HG03039 (cell line): ENCODE measurements at regions not wholly inside any gene's neighbourhood (a gene's known extent, or its start where the extent isn't known, plus 50 kb on each side); places are given as distances from the start of the nearest gene placed in this dataset.
"Not testable (repeated sequence)": the region's sequence is repeated elsewhere in the genome, so short reads cannot be mapped to it uniquely, and the experiment has no call there.

Experiments
- ATAC-seq: cut with Tn5 transposase; IDR thresholded peaks from one replicate; pipeline ENCODE4 v1.9.1; 2021; ENCODE audit warnings: mild to moderate bottlenecking, moderate library complexity; ENCODE audit not compliant: unreplicated experiment

DNA sequence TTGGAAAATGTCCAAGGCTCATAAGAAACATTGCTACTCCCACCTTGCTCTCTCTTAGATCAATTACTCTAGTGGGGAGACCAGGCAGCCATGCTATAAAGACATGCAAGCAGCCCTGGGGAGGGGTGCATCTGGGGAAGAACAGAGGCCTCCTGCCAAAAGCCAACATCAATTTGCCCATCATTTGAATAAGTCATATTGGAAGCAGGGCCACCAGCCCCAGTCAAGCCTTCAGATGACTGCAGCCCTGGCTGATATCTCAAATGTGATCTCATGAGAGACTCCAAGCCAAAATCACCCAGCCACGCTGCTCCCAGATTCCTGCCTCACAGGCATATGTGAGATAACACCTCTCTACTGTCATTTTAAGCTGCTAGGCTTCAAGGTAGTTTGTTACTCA is 157.5 kb upstream of the PDE1C start:
- ATAC-seq = no peak

GRCh38 chr7:32224276-32224675 is 154.1 kb upstream of the PDE1C start:
- ATAC-seq = no peak

DNA sequence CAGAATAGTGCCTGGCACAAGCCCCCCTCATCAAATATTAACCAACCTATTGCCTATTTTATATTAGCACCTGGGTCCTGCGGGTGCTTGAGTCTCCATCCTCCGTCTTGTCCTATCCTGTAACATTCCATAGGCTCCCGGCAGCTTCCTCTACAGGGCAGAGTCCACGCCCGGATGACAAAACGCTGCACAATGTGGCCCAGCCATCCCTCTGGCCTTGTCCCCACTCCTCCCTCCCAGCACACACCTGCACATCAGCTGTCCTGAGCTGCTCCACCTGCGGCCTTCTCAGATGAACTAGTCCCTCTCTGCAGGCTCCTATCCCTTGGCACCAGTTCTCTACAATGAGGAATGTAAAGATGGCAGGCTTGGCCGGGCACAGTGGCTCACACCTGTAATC is 153.5 kb upstream of the PDE1C start:
- no peak for ATAC-seq

DNA sequence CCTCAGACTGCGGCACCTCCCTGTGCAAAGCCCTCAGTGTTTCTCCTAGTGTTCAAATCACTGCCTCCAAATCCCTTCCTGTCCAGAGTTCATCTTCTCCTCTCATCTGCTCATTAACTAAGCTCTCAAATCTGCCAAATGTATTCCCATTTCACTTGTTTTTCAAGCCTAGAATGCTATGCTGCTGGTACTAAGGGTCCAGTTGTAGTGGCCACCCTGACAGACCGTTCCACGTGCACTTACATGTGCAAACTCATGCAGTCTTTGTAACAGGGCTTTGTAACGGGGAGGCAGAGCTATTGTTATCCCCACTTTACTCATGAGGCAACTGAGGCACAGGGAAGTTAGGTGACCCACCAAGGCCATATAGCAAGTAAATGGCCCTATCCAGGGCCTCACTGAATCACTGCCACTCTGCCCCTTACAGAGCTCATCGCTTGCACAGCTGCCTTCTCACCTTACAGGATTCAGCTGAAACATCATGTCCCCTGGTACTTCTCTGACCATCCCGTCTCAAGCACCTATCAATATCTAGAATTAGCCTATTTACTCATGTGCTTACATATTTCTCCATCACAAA is 153.0 kb upstream of the PDE1C start:
- no peak for ATAC-seq

DNA sequence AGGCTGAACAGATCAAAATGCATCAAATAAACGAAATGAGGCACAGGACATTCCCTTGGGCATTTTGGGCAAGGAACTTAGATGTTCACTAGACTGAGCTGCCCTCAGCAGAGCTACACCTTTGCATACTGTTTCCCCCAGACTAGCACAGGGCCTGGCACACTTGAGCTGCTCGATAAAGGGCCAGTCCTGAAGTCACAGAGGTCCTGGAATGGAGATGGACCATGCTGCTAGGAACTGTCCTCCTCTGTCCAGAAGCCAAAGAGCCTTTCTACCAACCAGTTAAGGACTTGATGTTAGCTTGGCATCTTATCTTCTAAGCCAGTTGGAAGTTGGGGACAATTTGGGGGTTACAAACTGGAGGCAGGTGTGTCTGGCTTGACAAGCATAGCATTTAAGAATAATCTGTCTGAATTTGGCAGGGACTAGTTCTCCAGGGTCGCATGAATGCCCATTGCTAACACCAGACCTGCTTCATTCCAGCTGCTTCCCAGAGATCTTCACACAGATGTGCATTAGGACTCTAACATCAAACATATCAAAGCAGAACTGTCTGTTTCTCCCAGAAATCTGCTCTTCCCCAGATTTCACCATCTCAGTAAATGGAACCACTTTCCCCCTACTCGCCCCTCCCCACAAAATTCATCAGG is 152.2 kb upstream of the PDE1C start:
- ATAC-seq = no peak

DNA sequence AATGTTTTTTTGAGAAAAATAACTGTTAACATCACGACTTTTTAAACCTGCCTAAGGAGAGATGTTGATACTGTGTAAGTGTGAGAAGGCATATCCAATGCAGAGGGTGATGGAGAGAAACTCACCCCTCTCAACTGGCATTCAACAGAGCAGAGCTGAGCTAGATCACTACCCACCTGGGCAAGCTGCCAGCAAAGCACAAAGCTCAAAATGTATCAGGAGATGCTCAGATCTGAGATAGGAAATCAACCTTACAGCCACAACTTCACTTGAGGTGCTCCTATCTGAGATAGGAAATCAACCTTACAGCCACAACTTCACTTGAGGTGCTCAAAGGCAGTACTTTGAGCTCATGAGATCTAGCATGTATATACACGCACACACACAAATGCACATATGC is 151.5 kb upstream of the PDE1C start:
- ATAC-seq = no peak

GRCh38 chr7:32221056-32221455 is 150.8 kb upstream of the PDE1C start:
- ATAC-seq = no peak

- ATAC-seq = not testable (repeated sequence)
Observed at GRCh38 chr7:32219831-32220230, 149.6 kb upstream of the PDE1C start.

DNA sequence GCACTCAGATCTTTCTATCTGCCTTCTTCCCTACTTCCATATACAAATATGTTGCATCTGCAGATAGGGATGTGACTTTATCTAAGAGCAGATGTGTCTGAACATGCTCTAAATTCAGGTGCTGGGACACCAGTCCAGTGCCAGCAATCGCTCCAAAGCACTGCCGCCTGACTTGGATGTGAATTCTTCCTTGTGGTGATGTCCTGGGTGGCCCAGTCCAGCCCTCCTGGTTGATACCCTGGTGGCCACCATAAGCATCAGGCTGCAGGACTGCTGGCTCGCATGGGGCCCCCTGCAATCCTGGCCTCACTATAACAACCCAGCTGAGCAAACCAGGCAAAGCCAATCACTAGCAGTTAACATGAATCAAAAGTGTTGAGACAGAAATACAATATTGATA is 149.2 kb upstream of the PDE1C start:
- ATAC-seq = no peak

DNA sequence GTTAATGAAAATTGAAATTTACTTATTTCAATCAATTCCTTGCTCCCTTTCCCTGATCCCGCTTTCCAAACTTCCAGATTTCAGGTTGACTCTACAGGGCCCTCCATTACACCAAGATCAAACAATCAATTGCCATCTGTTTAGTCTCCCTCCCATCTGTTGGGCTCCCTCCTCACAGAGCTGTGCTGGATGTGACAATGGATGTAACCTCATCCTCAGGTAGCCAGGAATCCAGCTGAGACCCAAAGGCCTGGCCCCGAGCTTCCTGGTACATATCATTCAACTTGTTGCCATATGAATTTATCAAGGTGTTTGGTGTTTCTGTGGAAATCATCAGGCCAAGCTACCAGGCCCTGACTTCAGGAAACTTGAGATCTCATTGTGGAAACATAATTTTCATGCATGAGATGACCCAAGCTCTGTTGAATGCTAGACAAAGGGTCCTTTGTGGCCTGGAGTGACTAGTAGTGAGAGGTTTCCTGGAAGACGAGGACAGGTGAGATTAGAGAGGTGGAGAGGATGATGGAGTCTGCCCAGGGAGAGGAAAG is 148.6 kb upstream of the PDE1C start:
- no peak for ATAC-seq

- no peak for ATAC-seq
Observed at GRCh38 chr7:32218154-32218467, 147.9 kb upstream of the PDE1C start.

GRCh38 chr7:32217341-32218153 is 147.3 kb upstream of the PDE1C start:
- no peak for ATAC-seq

DNA sequence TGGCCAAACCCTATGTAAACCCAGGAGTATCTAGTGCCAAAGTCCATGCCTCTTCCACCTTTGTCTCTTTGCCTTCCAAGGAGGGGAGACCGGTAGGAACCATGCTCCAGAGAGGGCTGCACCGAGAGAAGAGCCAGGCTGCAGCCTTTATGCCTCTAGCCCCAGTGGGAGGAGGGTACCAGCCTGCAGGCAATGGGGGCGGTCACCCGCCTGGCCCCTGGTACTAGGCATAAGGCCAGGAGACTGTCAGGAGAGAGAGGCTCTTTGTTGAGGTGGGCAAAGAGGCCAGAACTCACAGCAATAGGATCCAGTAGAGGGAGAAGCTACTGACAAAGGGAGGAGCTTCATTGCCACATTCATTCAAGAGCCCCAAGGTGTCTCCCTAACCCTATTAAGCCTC is 146.6 kb upstream of the PDE1C start:
- ATAC-seq = no peak

DNA sequence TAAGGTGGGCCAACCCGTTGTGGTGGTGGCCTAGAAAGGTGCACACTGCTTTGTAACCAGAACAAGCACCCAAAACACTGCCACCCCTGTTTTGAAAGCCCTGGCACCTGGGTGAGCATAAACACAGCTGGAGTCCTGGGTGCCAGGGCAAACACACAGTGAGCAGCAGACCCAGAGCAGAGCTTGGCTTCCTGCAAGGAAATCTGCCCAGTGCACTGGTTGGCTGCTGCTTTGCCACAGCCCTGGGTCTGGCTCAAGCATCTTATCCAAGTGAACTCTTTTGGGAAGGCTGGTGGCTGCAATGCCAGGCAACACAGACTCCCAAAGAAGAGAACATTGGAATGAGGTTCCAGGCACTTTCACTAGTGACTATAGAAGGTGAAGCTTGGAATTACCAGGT is 145.5 kb upstream of the PDE1C start:
- no peak for ATAC-seq

- no peak for ATAC-seq
Observed at GRCh38 chr7:32214913-32215312, 144.7 kb upstream of the PDE1C start.

- no peak for ATAC-seq
Observed at GRCh38 chr7:32212321-32212720, 142.1 kb upstream of the PDE1C start.

- no peak for ATAC-seq
Observed at GRCh38 chr7:32206987-32207386, 136.8 kb upstream of the PDE1C start.

DNA sequence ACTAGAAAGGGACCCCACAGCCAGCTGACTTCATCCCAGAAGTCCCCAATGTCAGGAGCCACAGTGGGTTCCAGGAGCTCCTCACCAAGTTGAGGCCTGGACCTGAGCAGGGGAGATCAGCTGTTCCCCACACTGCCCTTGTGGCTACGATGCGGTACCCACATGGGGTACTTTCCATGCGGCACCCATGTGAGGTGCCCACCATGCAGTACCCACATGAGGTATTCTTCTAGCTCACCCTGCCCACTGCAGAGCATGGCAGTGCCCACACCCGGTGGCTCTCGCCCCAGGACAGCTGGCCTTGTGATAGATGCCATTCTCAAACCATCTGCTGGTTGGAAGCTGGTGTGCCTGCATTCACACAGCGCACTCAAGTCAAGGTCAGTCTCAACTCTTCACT is 136.3 kb upstream of the PDE1C start:
- ATAC-seq = no peak

DNA sequence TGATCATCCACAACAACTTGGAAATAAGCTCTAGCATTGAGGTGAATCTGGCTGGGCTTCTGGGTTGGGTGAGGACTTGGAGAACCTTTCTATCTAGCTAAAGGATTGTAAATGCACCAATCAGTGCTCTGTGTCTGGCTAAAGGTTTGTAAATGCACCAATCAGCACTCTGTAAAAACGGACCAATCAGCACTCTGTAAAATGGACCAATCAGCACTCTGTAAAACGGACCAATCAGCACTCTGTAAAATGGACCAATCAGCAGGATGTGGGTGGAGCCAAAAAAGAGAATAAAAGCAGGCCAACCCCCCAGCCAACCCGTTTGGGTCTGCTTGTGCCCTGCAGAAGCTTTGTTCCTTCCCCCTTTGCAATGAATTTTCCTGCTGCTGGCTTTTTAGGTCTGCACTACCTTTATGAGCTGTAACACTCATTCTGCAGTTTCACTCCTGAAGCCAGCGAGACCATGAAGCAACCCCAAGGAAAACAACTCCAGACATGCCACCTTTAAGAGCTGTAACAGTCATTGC is 135.2 kb upstream of the PDE1C start:
- ATAC-seq = not testable (repeated sequence)

DNA sequence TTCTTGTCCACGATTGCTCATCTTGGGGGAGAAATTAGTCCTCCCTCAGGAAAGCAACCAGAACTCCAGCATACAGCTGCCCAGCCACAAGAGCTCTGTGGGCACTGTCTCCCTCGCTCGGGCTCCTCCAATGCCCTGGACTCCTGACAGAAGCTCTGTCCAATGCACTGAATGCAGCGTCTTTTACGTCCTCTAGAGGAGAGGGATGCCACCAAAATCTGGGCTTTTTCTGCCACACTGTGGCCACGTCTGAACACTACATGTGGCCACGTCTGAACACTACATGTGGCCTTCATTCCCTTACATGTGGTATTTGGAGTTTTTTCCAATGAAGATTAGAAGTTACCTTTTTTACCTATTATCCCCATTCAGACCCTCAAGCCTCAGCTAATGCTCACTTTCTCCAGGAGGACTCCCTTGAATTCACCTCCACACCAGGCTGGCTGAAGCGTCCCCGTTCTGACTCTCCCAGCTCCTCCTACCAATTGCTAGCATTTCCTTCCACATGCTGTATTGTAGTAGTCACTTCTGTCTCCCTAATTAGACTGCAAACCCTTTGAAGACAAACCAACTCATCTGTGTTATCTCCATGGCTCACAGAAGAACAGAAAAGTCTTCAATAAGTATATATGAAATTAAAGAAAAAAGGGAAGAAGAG is 134.3 kb upstream of the PDE1C start:
- no peak for ATAC-seq

GRCh38 chr7:32200646-32201045 is 130.4 kb upstream of the PDE1C start:
- ATAC-seq = no peak
